Ovary (tissue), 7 donors: ENCODE measurements at regions not wholly inside any gene's neighbourhood (a gene's known extent, or its start where the extent isn't known, plus 50 kb on each side); places are given as distances from the start of the nearest gene placed in this dataset.
"Not testable (repeated sequence)": the region's sequence is repeated elsewhere in the genome, so short reads cannot be mapped to it uniquely, and the experiment has no call there.

Experiments used
- DNase-seq, 5 donors: peaks; one replicate each; pipeline ENCODE4 v3.0.0-alpha.2; 2019 to 2020
- H3K27ac ChIP-seq, 2 donors: fragments of 200-600 bp; one replicate each; pipeline versions ENCODE4 v1.5.1 to v1.8.0; 2019 to 2022
- H3K27me3 ChIP-seq: fragments of 200-600 bp; one replicate; pipeline ENCODE4 v1.8.0; 2022
- H3K36me3 ChIP-seq: fragments of 200-600 bp; sonication (generic); one replicate; pipeline ENCODE4 v1.5.1; 2019
- H3K4me1 ChIP-seq: one replicate; pipeline ENCODE4 v1.8.1; 2013; ENCODE audit warnings: mild to moderate bottlenecking, moderate library complexity; ENCODE audit not compliant: insufficient read depth
- H3K4me3 ChIP-seq: fragments of 200-600 bp; sonication (generic); one replicate; pipeline ENCODE4 v1.5.1; 2017
- H3K9me3 ChIP-seq, 2 donors: fragments of 200-600 bp in 1 of 2; sonication (generic) in 1 of 2; one replicate each; pipeline versions ENCODE4 v1.5.1 to v1.8.1; 2013 to 2019; ENCODE audit warnings: mild to moderate bottlenecking in 1 of 2, moderate library complexity in 1 of 2
- CTCF ChIP-seq, 3 donors: fragments of 450-650 bp in 2 of 3; fragments of 200-600 bp in 1 of 3; IDR thresholded peaks; one replicate each; pipeline versions ENCODE4 v1.5.1 to v1.8.0; 2016 to 2022; ENCODE audit warnings: antibody characterized with exemption in 3 of 3, mild to moderate bottlenecking in 1 of 3
- EP300 ChIP-seq: sonication (generic); formaldehyde crosslinking; IDR thresholded peaks from one replicate; pipeline ENCODE4 v1.6.1; 2017; ENCODE audit warnings: antibody characterized with exemption
- POLR2A ChIP-seq: fragments of 450-650 bp; IDR thresholded peaks from one replicate; pipeline ENCODE4 v1.6.1; 2017; ENCODE audit warnings: antibody characterized with exemption, mild to moderate bottlenecking, moderate library complexity
- WGBS, 3 donors: extraction: QIAGEN DNeasy Blood & Tissue Kit in 1 of 3; methylation state at CpG; one replicate each; pipeline versions ENCODE4 v1.1.5 to v1.1.7; 2013 to 2017; 5-methylcytosine and 5-hydroxymethylcytosine counted together
- intact Hi-C, 4 donors: fragments of 100-400 bp; cut with DNase I; formaldehyde crosslinking; loops; one replicate each; pipeline versions ENCODE4 v1.11.0 to v1.15.1; 2022 to 2023
- donor health status: DM: no; HTN: no; CAD: no; lungs with moderate emphysema.
- donor health status: DM: no; HTN: no; CAD: no.
- donor health status: Bipolar disorder and iron deficiency.
- donor health status: DM: no; HTN: no; CAD: no.
- donor health status: DM: yes; HTN: yes; CAD: no.

GRCh38 chr14:66022526-66022925 is 463.6 kb upstream of the CCDC196 start:
- H3K36me3 ChIP-seq: no peaks in the 10 kb centered on the region
- WGBS, 3 donors: 67 to 75% (median 70%) methylated on average over 8 of the region's 8 CpGs
- no peak overlapping the region for H3K4me3 ChIP-seq
- TF ChIP-seq CTCF (IDR thresholded peaks at IDR 0.05) (no peak), POLR2A (no peak), EP300 (no peak)
- H3K4me1 ChIP-seq: no peaks in the 10 kb centered on the region
- intact Hi-C loops: no loop called here
- H3K27me3 ChIP-seq: no peaks in the 10 kb centered on the region
- no peak overlapping the region for H3K27ac ChIP-seq
- H3K9me3 ChIP-seq: no peaks in the 10 kb centered on the region
- no peak for DNase-seq

- TF ChIP-seq EP300 (no peak), CTCF (IDR thresholded peaks at IDR 0.05) (no peak), POLR2A (no peak)
Observed at GRCh38 chr14:66025779-66026178, 460.4 kb upstream of the CCDC196 start.

GRCh38 chr14:66031981-66032380 is 454.2 kb upstream of the CCDC196 start:
- 82 to 95% (median 90%) methylated on average over 12 of the region's 12 CpGs for WGBS, 3 donors
- H3K4me1 ChIP-seq, H3K27ac ChIP-seq, H3K27me3 ChIP-seq, DNase-seq, intact Hi-C loops, H3K9me3 ChIP-seq, H3K36me3 ChIP-seq, H3K4me3 ChIP-seq: not testable (repeated sequence)

More at GRCh38 chr14:66025779-66026178, 460.4 kb upstream of the CCDC196 start:
- Histone ChIP-seq H3K4me1 (no peaks in the 10 kb centered on the region), H3K4me3 (no peak overlapping the region), H3K27ac (no peak overlapping the region), H3K27me3 (no peaks in the 10 kb centered on the region), H3K36me3 (no peaks in the 10 kb centered on the region), H3K9me3 (no peaks in the 10 kb centered on the region)
- intact Hi-C loops: no loop called here
- WGBS, 3 donors: 72 to 77% (median 74%) methylated on average over 5 of the region's 5 CpGs
- DNase-seq: no peak

GRCh38 chr14:66032800-66033199 is 453.4 kb upstream of the CCDC196 start:
- H3K4me1 ChIP-seq: no peaks in the 10 kb centered on the region
- no peaks in the 10 kb centered on the region for H3K27me3 ChIP-seq
- WGBS, 3 donors: 86 to 90% (median 89%) methylated on average over 5 of the region's 5 CpGs
- no peak for DNase-seq
- H3K27ac ChIP-seq: no peak overlapping the region
- H3K4me3 ChIP-seq: no peak overlapping the region
- no peak for TF ChIP-seq CTCF (IDR thresholded peaks at IDR 0.05)
- no peak for TF ChIP-seq EP300
- TF ChIP-seq POLR2A: no peak
- no peaks in the 10 kb centered on the region for H3K9me3 ChIP-seq
- H3K36me3 ChIP-seq: no peaks in the 10 kb centered on the region
- intact Hi-C loops: no loop called here

GRCh38 chr14:66036547-66036946 is 449.6 kb upstream of the CCDC196 start:
- no peaks in the 10 kb centered on the region for H3K27me3 ChIP-seq
- H3K9me3 ChIP-seq: no peaks in the 10 kb centered on the region
- no peaks in the 10 kb centered on the region for H3K4me1 ChIP-seq
- no peak overlapping the region for H3K27ac ChIP-seq
- intact Hi-C loops: no loop called here
- TF ChIP-seq POLR2A: no peak
- no peak for TF ChIP-seq CTCF (IDR thresholded peaks at IDR 0.05)
- no peak for TF ChIP-seq EP300
- no peak for DNase-seq
- no peak overlapping the region for H3K4me3 ChIP-seq
- H3K36me3 ChIP-seq: no peaks in the 10 kb centered on the region
- WGBS, 3 donors: 45 to 52% (median 50%) methylated on average over 2 of the region's 2 CpGs
